GM12891 (cell line): ENCODE measurements at regions not wholly inside any gene's neighbourhood (a gene's known extent, or its start where the extent isn't known, plus 50 kb on each side); places are given as distances from the start of the nearest gene placed in this dataset.

Experiments
- DNase-seq: peaks from one replicate; pipeline ENCODE4 v3.0.0; 2011; ENCODE audit warnings: low spot score; ENCODE audit not compliant: insufficient read length
- FAIRE-seq: peaks from 2 replicates; lab custom pipeline; 2011; peaks lifted over from hg19 to GRCh38; lab: Jason Lieb, UNC
- PAX5 ChIP-seq: IDR thresholded peaks from 2 replicates; pipeline ENCODE4 v1.6.1; 2011; ENCODE audit warnings: low read length, moderate library complexity, mild to moderate bottlenecking; ENCODE audit not compliant: insufficient read depth, severe bottlenecking
- POLR2A ChIP-seq: IDR thresholded peaks from 2 replicates; pipeline ENCODE4 v1.6.1; 2011; ENCODE audit warnings: low read depth, low read length, control low read depth
- POLR2AphosphoS5 ChIP-seq: IDR thresholded peaks from 2 replicates; pipeline ENCODE4 v1.6.1; 2011; ENCODE audit warnings: low read depth, low read length, control low read depth
- POU2F2 ChIP-seq: IDR thresholded peaks from 2 replicates; pipeline ENCODE4 v1.6.1; 2011; ENCODE audit warnings: low read depth, mild to moderate bottlenecking, control low read depth, low read length, moderate library complexity
- SPI1 ChIP-seq: IDR thresholded peaks from 2 replicates; pipeline ENCODE4 v1.6.1; 2011; ENCODE audit warnings: low read depth, low read length, control low read depth
- TAF1 ChIP-seq: IDR thresholded peaks from 2 replicates; pipeline ENCODE4 v1.6.1; 2011; ENCODE audit warnings: low read depth, low read length, control low read depth

- FAIRE-seq: no peak
- no peak for DNase-seq
- no peak for TF ChIP-seq PAX5
- no peak for TF ChIP-seq POU2F2
- no peak for TF ChIP-seq TAF1
- TF ChIP-seq SPI1: no peak
- TF ChIP-seq POLR2AphosphoS5: no peak
- TF ChIP-seq POLR2A: no peak
Measured at GRCh38 chr2:9696731-9697130, 65.9 kb upstream of the YWHAQ start.

DNA sequence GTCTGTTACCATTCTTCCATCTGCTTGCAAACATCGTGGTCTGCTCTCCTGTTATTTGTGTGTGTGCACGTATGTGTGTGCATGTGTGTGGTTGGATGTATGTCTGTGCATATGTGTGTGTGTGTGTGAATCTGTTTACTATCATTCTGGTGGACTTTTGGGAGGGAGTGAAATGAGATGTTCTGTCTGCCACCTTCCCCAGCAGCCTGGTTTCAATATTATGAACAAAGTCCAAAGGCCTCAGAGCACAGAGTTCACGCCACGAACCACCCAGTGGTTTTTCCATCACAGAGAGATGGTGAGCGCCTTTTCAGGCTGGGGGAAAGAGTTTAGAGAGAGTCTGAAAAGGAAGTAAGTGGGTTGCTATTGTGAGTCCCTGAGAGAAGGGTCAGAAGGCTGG, 67.1 kb upstream of the YWHAQ start:
- FAIRE-seq (peak; percentile 58), DNase-seq (no peak)
- TF ChIP-seq SPI1 (no peak), POLR2A (no peak), POU2F2 (no peak)

DNA sequence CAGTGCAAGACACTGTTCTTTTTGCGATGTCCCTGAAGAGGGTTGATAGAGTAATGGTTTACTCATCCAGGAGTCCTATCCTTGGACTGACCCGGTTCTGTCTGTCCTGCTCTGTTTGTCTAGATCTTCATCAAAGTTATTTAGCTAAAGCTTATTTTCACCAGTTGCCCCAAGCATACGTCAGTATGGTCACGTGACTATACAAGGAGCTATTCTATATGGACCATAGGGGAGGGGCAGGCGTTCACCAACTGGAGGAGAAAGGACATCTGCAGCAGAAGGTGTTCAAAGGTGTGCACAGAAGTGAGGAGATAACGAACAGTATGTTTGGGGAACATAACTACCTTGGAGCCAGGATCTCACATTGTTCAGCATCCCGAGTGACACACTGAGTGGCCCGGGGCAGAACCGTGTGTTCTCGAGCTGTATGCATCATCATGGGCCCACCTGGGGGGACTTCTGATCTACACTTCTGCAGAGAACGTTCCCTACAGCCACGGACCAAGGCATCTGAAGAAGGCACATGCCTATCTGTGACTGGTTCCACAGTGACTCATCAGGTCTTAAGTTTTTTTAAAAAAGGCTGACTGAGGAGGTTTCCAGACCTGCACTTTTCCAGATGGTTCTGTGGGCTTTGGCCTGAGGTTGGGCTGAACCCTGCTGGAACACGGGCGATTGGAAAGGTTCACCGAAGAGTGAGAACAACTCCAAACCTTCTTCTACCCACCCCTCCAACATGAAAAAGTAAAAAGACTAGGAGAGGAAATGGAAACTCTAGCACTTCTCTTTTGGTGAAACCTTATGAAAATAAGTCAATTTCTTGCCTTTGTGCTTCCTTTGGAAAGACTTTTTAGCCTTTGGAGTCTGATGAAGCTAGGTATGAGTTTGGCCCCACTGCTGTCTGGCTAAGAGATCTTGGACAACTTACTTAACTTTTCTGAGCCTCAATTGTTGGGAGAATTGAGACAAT, 68.6 kb upstream of the YWHAQ start:
- no peak for TF ChIP-seq POLR2AphosphoS5
- no peak for TF ChIP-seq PAX5
- TF ChIP-seq TAF1: no peak
- TF ChIP-seq POU2F2: no peak
- no peak for TF ChIP-seq POLR2A
- no peak for TF ChIP-seq SPI1
- DNase-seq (no peak), FAIRE-seq (no peak)

GRCh38 chr2:9700109-9700495, 69.3 kb upstream of the YWHAQ start:
- DNase-seq: no peak
- no peak for TF ChIP-seq TAF1
- TF ChIP-seq PAX5: no peak
- no peak for TF ChIP-seq POLR2AphosphoS5
- TF ChIP-seq POU2F2: no peak
- TF ChIP-seq POLR2A: no peak
- TF ChIP-seq SPI1: no peak
- FAIRE-seq: no peak

GRCh38 chr2:9702604-9703084, 71.8 kb upstream of the YWHAQ start:
- no peak for TF ChIP-seq TAF1
- TF ChIP-seq POLR2AphosphoS5: no peak
- no peak for TF ChIP-seq POLR2A
- no peak for TF ChIP-seq POU2F2
- no peak for TF ChIP-seq SPI1
- no peak for TF ChIP-seq PAX5
- no peak for FAIRE-seq
- DNase-seq: no peak

DNA sequence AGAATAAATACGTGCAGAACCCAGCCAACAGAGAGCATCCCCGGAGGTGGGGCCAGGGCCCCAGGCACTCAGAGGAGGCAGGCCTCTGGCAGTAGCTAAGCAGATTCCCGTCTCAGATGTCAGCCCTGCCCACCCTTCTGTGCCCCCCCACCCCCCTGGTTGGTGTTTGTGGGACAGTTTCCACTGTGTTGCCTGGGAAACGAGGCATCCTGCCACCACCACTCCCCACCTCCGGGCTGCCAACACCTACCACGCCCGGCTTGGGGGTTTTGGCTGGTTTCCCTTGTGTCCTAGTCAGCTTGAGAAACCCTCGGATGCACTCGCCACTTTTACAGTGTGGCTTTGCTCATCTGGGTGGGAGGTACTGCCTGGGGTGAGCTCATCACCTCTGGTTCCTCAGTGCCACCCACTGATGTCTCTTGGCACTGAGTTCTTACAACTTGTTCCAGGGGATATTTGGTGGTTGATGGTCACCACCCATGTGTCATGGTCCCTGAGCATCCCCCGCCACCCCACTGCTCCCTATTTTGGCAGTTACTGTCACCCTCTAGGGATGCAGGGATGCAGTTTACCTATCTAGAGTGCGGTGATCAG, 72.4 kb upstream of the YWHAQ start:
- TF ChIP-seq PAX5 (no peak), TAF1 (no peak), POU2F2 (no peak), POLR2A (no peak), SPI1 (no peak), POLR2AphosphoS5 (no peak)
- DNase-seq (no peak), FAIRE-seq (no peak)

- no peak for TF ChIP-seq POLR2A
- no peak for TF ChIP-seq SPI1
- FAIRE-seq (no peak), DNase-seq (no peak)
Measured at GRCh38 chr2:9703701-9704221, 73.0 kb upstream of the YWHAQ start.

GRCh38 chr2:9704600-9704999, 73.8 kb upstream of the YWHAQ start:
- FAIRE-seq (no peak), DNase-seq (no peak)
- TF ChIP-seq PAX5 (no peak), TAF1 (no peak), SPI1 (no peak), POU2F2 (no peak), POLR2A (no peak), POLR2AphosphoS5 (no peak)

DNA sequence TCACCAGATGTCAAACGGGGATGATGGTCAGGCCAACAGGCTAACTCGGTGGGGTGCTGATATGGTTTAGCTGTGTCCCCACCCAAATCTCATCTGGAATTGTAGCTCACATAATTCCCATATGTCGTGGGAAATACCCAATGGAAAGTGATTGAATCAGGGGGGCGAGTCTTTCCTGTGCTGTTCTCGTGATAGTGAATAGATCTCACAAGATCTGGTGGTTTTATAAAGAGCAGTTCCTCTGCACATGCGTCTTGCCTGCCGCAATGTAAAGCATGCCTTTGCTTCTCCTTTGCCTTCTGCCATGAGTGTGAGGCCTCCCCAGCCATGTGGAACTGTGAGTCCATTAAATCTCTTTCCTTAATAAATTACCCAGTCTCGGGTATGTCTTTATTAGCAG, 74.4 kb upstream of the YWHAQ start:
- FAIRE-seq: no peak
- no peak for DNase-seq
- no peak for TF ChIP-seq TAF1
- no peak for TF ChIP-seq PAX5
- no peak for TF ChIP-seq SPI1
- TF ChIP-seq POLR2AphosphoS5: no peak
- no peak for TF ChIP-seq POLR2A
- no peak for TF ChIP-seq POU2F2

DNA sequence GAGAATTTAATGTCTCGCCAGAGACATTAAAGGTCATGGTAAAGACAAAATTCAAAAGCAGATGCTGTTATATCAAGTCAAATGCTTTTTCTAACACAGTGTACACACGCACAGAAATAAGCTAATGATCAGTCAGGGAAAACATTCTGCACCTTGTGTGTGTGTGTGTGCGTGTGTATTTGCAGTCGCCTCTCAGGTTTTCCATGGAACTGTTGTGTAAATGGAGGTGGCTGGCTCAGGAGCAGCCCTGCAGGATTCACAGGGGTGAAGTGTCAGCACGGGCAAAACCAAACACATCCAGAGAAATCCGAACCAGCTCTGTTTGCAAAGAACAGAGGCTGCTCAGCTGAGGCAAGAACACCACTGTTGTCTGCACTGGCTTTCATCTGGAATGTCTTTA, 76.2 kb upstream of the YWHAQ start:
- no peak for TF ChIP-seq PAX5
- TF ChIP-seq TAF1: no peak
- TF ChIP-seq POU2F2: no peak
- TF ChIP-seq SPI1: no peak
- TF ChIP-seq POLR2AphosphoS5: no peak
- no peak for TF ChIP-seq POLR2A
- FAIRE-seq (no peak), DNase-seq (no peak)
